Gastrocnemius medialis (tissue), 4 donors: ENCODE measurements at regions not wholly inside any gene's neighbourhood (a gene's known extent, or its start where the extent isn't known, plus 50 kb on each side); places are given as distances from the start of the nearest gene placed in this dataset.

Experiments
- ATAC-seq, 2 donors: fragments of 150-250 bp; one replicate each; pipeline ENCODE4 v1.9.1; 2016
- DNase-seq, 2 donors: peaks; one replicate each; pipeline ENCODE4 v3.0.0-alpha.2; 2019
- H3K27ac ChIP-seq, 4 donors: fragments of 200-600 bp; sonication (generic); 1 replicate in 1 of 4; 2 replicates in 3 of 4; pipeline ENCODE4 v1.5.1; 2016 to 2018; ENCODE audit warnings: mild to moderate bottlenecking in 2 of 4, moderate library complexity in 1 of 4
- H3K27me3 ChIP-seq, 3 donors: fragments of 200-600 bp; sonication (generic) in 2 of 3; 1 replicate in 1 of 3; 2 replicates in 2 of 3; pipeline versions ENCODE4 v1.5.1 to v1.6.0; 2016 to 2019; ENCODE audit warnings: mild to moderate bottlenecking in 1 of 3, moderate library complexity in 1 of 3
- H3K36me3 ChIP-seq, 2 donors: fragments of 200-600 bp; sonication (generic) in 1 of 2; one replicate each; pipeline ENCODE4 v1.5.1; 2017 to 2018
- H3K4me1 ChIP-seq, 2 donors: fragments of 200-600 bp; sonication (generic) in 1 of 2; one replicate each; pipeline ENCODE4 v1.5.1; 2016 to 2017; ENCODE audit warnings: mild to moderate bottlenecking in 2 of 2
- H3K4me3 ChIP-seq, 4 donors: fragments of 200-600 bp; sonication (generic) in 3 of 4; 1 replicate in 1 of 4; 2 replicates in 3 of 4; pipeline ENCODE4 v1.5.1; 2016 to 2019; ENCODE audit warnings: mild to moderate bottlenecking in 2 of 4
- H3K9me3 ChIP-seq, 3 donors: fragments of 200-600 bp; sonication (generic) in 2 of 3; 1 replicate in 1 of 3; 2 replicates in 2 of 3; pipeline ENCODE4 v1.5.1; 2016 to 2019
- POLR2A ChIP-seq, 2 donors: fragments of 450-650 bp; IDR thresholded peaks; one replicate each; pipeline ENCODE4 v1.6.1; 2017; ENCODE audit warnings: antibody characterized with exemption in 2 of 2, mild to moderate bottlenecking in 2 of 2, moderate library complexity in 2 of 2
- in situ Hi-C, 4 donors: fragments of 200-750 bp; cut with MboI; loops; one replicate each; pipeline versions ENCODE4 v1.15.0 to v1.8.0; 2017; ENCODE audit warnings: low sequenced_read_pairs in 4 of 4
- intact Hi-C: fragments of 100-400 bp; cut with DNase I; formaldehyde crosslinking; loops from one replicate; pipeline ENCODE4 v1.15.1; 2023; ENCODE audit warnings: low total_unique reads
- TF ChIP-seq, protein P1 (sequence below), 5 experiments: fragments of 450-650 bp in 3 of 5; fragments of 200-600 bp in 2 of 5; sonication (generic) in 2 of 5; IDR thresholded peaks in 4 of 5; conservative IDR thresholded peaks in 1 of 5; 1 replicate in 4 of 5; 2 replicates in 1 of 5; pipeline ENCODE4 v1.5.1; 2016 to 2019; ENCODE audit warnings: antibody characterized with exemption in 5 of 5, mild to moderate bottlenecking in 3 of 5, moderate library complexity in 3 of 5

DNA sequence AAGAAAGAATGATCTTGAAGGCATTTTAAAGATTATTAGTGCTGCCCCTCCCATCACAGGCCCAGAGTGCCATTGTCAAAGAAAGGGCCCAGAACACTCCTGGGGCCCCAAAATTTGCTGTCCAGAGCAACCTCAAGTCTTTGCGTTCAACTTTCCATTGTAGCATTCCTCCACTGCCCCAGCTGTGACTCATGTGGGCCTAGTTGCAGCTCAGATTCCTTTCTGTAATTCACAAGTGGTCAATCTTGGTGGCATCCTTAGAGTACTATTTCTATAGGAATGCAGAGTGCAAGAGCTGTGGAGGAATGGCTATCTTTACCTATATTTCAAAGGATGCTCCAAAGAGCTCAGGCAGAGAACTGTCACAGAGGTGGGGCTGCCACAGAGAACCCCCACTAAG is 1500.8 kb upstream of the IGFBP7 start:
- Histone ChIP-seq H3K4me1 (no peaks in the 10 kb centered on the region), H3K27ac (no peak overlapping the region), H3K27me3 (no peaks in the 10 kb centered on the region), H3K36me3 (no peaks in the 10 kb centered on the region), H3K4me3 (no peak overlapping the region), H3K9me3 (no peaks in the 10 kb centered on the region)
- no peak for ATAC-seq
- TF ChIP-seq, protein P1, sequence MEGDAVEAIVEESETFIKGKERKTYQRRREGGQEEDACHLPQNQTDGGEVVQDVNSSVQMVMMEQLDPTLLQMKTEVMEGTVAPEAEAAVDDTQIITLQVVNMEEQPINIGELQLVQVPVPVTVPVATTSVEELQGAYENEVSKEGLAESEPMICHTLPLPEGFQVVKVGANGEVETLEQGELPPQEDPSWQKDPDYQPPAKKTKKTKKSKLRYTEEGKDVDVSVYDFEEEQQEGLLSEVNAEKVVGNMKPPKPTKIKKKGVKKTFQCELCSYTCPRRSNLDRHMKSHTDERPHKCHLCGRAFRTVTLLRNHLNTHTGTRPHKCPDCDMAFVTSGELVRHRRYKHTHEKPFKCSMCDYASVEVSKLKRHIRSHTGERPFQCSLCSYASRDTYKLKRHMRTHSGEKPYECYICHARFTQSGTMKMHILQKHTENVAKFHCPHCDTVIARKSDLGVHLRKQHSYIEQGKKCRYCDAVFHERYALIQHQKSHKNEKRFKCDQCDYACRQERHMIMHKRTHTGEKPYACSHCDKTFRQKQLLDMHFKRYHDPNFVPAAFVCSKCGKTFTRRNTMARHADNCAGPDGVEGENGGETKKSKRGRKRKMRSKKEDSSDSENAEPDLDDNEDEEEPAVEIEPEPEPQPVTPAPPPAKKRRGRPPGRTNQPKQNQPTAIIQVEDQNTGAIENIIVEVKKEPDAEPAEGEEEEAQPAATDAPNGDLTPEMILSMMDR (IDR thresholded peaks at IDR 0.05 in 4 of 5, conservative IDR thresholded peaks at IDR 0.05 in 1 of 5), result no peak
- TF ChIP-seq POLR2A (IDR thresholded peaks at IDR 0.05), result no peak
- intact Hi-C loops, result no loop called here
- in situ Hi-C loops, result no loop called here
- DNase-seq, result no peak

DNA sequence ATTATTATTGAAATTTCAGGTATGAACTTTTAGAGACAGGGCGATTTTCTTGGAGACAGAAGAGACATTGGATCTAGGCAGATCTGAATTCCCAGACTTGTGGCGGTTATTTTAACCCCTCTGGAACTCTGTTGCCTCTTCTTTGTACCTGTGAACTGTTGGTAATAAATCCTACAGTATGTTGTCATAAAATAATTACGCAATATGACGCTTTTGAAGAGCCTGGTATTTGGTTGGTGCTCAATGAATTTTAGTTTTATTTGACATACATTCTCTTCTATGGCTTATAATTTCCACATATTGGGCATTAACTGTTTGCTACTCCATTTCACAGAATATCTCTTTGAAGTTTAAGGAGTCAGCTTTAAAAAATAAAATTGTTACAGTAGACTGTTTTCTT is 1496.1 kb upstream of the IGFBP7 start:
- Histone ChIP-seq H3K27me3 (no peaks in the 10 kb centered on the region), H3K36me3 (no peaks in the 10 kb centered on the region), H3K4me1 (no peaks in the 10 kb centered on the region), H3K9me3 (no peaks in the 10 kb centered on the region), H3K4me3 (no peak overlapping the region), H3K27ac (no peak overlapping the region)
- no peak for DNase-seq
- in situ Hi-C loops (no loop called here), intact Hi-C loops (no loop called here)
- no peak for ATAC-seq
- no peak for TF ChIP-seq POLR2A (IDR thresholded peaks at IDR 0.05)
- TF ChIP-seq, protein P1 (IDR thresholded peaks at IDR 0.05 in 4 of 5, conservative IDR thresholded peaks at IDR 0.05 in 1 of 5), result no peak

GRCh38 chr4:58603951-58604350 is 1493.8 kb upstream of the IGFBP7 start:
- no peaks in the 10 kb centered on the region for H3K9me3 ChIP-seq
- H3K36me3 ChIP-seq, result no peaks in the 10 kb centered on the region
- H3K4me3 ChIP-seq, result no peak overlapping the region
- TF ChIP-seq POLR2A (IDR thresholded peaks at IDR 0.05), result no peak
- TF ChIP-seq, protein P1 (IDR thresholded peaks at IDR 0.05 in 4 of 5, conservative IDR thresholded peaks at IDR 0.05 in 1 of 5), result no peak
- no peak for ATAC-seq
- no peak overlapping the region for H3K27ac ChIP-seq
- H3K27me3 ChIP-seq, result no peaks in the 10 kb centered on the region
- in situ Hi-C loops (no loop called here), intact Hi-C loops (no loop called here)
- no peak for DNase-seq
- no peaks in the 10 kb centered on the region for H3K4me1 ChIP-seq

- TF ChIP-seq, protein P1 (IDR thresholded peaks at IDR 0.05 in 4 of 5, conservative IDR thresholded peaks at IDR 0.05 in 1 of 5), result no peak
- TF ChIP-seq POLR2A (IDR thresholded peaks at IDR 0.05), result no peak
Observed at GRCh38 chr4:58602731-58603359, 1492.7 kb upstream of the IGFBP7 start.

DNA sequence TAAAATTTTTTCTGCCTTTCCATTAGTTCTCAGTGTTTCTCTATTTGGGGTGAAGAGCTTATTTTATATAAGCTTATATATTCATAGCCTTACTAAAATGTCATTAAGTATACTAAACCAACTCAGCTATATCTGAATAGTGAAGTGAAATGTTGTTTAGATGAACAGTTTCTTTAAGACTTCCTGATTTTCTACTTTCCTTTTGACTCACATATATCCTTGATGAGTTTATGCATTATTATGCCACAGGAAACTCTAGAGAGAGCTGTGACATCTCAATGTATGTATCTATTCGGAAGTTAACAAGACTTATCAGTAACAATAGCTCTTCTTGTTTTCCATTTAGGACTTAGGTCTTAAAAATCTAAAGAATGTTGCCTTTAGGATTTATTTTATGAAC is 1491.8 kb upstream of the IGFBP7 start:
- no peak for ATAC-seq
- in situ Hi-C loops, result no loop called here

More at GRCh38 chr4:58602731-58603359, 1492.7 kb upstream of the IGFBP7 start:
- no peaks in the 10 kb centered on the region for H3K36me3 ChIP-seq
- no peak overlapping the region for H3K27ac ChIP-seq
- intact Hi-C loops (no loop called here), in situ Hi-C loops (no loop called here)
- no peak overlapping the region for H3K4me3 ChIP-seq
- ATAC-seq (no peak), DNase-seq (no peak)
- H3K27me3 ChIP-seq, result no peaks in the 10 kb centered on the region
- no peaks in the 10 kb centered on the region for H3K4me1 ChIP-seq
- H3K9me3 ChIP-seq, result no peaks in the 10 kb centered on the region

More for the DNA sequence above, 1491.8 kb upstream of the IGFBP7 start:
- no peak overlapping the region for H3K4me3 ChIP-seq
- no peaks in the 10 kb centered on the region for H3K36me3 ChIP-seq
- no peak for TF ChIP-seq POLR2A (IDR thresholded peaks at IDR 0.05)
- DNase-seq, result no peak
- no peak overlapping the region for H3K27ac ChIP-seq
- no peaks in the 10 kb centered on the region for H3K4me1 ChIP-seq
- no peaks in the 10 kb centered on the region for H3K9me3 ChIP-seq
- no peaks in the 10 kb centered on the region for H3K27me3 ChIP-seq
- intact Hi-C loops, result no loop called here
